ENCODE measurements at regions not wholly inside any gene's neighbourhood (a gene's known extent, or its start where the extent isn't known, plus 50 kb on each side); places are given as distances from the start of the nearest gene placed in this dataset.

DNA sequence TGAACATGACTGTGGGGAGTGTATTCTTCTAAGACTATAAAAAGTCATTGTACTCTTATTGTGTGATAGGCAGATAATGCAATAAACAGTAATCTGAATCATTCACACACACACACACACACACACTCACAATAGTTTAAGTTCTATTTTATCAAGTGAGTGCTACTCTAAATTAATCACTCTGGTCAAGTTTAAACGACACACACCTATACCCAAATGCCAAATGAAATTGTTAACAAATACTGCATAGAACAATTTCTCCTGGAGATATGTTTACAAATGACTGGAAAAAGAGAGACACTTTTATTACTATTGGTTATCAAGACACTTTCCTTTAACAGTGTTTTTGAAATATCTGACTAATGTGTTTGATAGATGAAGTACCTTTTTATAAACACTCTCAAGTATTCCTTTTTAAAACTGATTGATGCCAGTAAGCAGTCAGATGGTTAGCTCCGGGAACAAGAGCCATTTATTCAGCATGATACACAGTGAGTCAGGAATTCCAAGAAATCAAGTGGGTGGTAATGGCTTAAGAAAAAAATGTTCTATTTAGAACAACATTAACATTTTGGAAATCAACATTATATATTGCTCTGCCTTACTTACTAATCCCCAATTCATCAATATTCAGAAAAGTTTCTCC lies 521.6 kb upstream of the ST8SIA4 start:
- TF ChIP-seq CTCF (conservative IDR thresholded peaks at IDR 0.05; ENCODE audit: low read depth, low read length) (no peak), EZH2 (IDR thresholded peaks at IDR 0.05; ENCODE audit: low read length, unreplicated experiment) (no peak)

All from PC-3 (cell line).